ENCODE measurements at regions not wholly inside any gene's neighbourhood (a gene's known extent, or its start where the extent isn't known, plus 50 kb on each side); places are given as distances from the start of the nearest gene placed in this dataset.

- no peak for FAIRE-seq
Measured at GRCh38 chr1:87888446-87888845, 559.8 kb downstream of the LMO4 start.

GRCh38 chr1:87894062-87894461 is 565.4 kb downstream of the LMO4 start:
- no peak for FAIRE-seq

GRCh38 chr1:87897481-87897880 is 568.8 kb downstream of the LMO4 start:
- no peak for FAIRE-seq

DNA sequence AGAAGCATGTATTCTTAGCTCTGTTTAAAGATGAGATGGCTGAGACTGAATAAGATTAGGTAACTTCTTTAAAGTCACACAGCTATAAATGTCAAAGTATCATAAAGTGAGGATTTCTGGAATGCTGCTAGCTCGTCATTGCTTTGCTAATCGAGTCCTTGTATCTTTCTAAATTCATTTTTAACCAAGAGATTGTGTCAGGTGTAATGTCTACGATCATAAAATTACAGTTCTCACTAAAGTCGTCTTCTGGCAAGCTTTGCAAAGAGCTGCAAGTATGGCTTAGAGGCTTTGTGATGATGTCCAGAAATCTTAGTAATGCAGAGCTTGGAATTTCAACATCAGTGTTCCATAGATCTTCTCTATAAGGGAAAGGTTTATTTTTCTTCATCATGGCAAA is 569.8 kb downstream of the LMO4 start:
- FAIRE-seq = no peak

DNA sequence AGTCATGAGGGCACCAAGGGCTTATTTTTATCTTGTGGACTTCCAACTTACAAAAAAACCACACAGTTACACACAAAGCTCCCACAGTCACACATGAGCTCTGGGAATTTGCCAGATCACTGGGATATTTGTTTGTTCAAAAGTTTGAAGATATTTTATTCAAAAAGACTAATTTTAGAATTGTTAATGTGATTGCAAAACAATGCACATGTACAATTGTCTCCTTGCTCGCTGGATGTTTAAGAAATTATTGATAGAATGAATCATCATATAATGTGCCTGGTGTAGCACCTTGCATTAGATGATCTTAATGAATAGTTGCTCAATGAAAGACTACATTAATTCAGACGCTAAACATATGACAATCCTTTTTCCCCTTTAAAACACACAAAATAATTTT is 570.3 kb downstream of the LMO4 start:
- FAIRE-seq = no peak

GRCh38 chr1:87899746-87900145 is 571.1 kb downstream of the LMO4 start:
- FAIRE-seq = no peak

GRCh38 chr1:87902830-87903229 is 574.1 kb downstream of the LMO4 start:
- no peak for FAIRE-seq

DNA sequence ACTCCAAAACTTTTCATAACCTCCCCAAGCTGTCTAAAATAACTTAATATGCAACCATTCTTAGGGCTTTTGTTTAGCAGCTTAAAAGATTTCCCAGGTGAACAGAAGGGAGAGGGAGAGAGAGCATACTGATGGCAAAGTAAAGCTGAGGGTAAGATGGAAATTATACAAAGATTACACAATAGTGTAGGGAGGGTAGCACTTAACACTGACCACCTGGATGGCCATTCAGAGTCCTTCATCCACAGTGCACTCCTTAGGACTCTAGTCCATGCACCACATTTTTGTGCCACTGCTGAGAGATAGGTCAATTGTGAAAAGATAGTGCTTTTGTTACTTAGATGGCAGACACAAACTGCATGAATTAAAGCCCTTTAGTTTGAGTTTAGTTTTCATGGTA is 574.6 kb downstream of the LMO4 start:
- FAIRE-seq = no peak

GRCh38 chr1:87904651-87905050 is 576.0 kb downstream of the LMO4 start:
- no peak for FAIRE-seq

- no peak for FAIRE-seq
Measured at GRCh38 chr1:87905651-87906050, 577.0 kb downstream of the LMO4 start.

DNA sequence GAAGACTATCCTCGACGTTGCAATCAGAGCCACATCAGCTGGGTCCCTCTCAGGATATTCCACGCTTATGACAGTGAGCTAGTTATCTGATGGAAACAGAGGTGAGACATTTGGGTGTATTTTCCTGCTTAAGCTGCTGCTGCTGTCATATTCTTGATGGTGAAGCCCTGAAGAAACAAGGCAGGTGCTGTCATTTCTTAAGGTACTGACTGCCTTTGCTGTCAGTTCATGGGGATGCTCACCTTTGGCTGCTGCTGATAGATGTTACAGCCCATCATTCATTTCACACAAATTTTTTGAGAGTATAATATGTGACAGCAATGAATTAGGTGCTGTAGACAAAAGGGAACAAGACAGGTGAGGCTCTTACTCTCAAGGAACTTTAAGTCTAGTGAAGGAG is 577.4 kb downstream of the LMO4 start:
- FAIRE-seq = no peak

DNA sequence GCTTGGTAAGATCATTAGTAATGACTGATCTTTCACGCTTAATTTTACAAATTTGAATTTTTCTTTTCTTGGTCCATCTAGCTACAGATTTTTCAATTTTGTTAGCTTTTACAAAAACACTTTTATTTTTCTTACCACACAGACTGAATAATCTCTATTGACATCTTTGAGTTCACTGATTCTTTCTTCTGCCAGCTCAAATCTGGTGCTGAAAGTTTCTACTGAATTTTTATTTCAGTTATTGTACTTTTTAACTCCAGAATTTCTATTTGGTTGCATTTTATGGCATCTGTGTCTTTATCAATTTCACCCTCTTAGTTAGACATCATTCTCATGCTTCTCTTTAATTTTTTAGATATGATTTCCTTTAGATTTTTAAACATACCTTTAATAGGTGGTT is 584.7 kb downstream of the LMO4 start:
- FAIRE-seq = no peak

DNA sequence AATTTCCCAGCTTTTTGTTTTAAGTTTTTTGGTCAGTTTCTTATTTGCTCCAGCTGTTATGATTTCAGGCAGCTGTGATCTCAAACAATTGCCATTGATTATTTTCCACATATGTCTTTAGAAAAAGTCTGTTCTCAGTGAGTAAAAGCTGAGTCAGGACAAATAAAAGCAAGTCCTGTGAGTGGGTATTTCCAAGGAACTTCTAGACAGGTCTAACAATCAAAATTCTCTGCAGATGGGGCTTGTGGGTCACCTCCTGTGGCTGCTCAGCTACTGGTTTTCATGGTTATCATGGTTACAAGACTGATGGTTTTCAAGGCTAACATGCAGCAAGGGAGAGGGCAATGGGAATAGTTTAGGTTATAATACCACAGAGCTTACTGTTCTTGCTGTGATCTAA is 585.7 kb downstream of the LMO4 start:
- FAIRE-seq = no peak

DNA sequence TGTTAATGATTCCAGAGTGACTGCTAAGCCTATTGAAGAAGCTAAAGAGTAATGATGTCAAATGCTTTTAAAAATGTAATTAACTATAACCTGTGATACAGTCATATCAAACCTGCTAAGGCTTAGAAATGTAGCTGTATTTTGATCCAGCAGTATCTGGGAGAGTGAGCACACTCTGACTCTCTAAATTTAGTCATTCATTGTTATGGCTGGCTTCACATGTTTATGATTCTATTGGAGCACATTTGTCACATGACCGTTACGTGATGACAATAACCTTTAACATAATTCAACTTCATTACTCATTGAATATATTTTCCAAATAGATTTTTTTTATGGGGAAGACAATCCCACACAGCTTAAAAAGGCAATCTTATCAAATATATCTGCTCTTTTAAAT is 587.1 kb downstream of the LMO4 start:
- FAIRE-seq = no peak

- no peak for FAIRE-seq
Measured at GRCh38 chr1:87916965-87917364, 588.3 kb downstream of the LMO4 start.

DNA sequence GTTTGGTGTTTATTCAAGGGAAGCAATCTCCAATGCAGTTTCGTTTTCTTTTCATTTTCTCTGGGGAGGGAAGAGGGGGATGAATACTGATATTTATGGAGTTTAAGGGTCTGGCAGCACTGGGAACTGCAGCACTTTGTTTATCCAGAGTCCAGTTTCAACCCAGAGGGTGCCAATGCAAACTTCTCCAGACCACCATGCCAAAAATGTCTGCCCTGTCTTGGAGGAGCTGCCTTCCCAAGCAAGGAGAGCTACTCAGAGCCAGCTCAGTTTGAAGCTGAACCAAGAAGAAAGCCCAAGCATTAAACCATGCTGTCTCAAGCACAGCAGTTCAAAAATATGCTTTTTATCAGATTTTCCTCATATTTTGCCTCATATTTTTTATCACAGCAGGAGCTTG is 589.7 kb downstream of the LMO4 start:
- FAIRE-seq = no peak

DNA sequence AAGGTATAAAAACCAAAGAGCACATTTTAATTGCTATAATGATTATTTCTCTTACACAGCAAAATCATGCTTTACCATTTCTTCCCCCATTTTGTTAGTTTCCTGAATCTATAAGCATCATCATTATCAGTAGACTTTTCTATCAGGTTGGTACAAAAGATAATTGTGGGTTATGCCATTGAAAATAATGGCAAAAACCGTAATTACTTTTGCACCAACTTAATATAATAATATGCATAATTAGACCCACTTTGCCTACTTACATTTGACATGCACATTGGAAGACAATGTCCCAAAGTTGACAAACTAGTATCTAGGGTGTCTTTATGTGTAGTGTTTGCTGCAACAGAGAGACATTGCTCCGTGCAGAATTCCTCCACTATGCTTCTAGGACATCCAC is 594.2 kb downstream of the LMO4 start:
- FAIRE-seq = no peak

DNA sequence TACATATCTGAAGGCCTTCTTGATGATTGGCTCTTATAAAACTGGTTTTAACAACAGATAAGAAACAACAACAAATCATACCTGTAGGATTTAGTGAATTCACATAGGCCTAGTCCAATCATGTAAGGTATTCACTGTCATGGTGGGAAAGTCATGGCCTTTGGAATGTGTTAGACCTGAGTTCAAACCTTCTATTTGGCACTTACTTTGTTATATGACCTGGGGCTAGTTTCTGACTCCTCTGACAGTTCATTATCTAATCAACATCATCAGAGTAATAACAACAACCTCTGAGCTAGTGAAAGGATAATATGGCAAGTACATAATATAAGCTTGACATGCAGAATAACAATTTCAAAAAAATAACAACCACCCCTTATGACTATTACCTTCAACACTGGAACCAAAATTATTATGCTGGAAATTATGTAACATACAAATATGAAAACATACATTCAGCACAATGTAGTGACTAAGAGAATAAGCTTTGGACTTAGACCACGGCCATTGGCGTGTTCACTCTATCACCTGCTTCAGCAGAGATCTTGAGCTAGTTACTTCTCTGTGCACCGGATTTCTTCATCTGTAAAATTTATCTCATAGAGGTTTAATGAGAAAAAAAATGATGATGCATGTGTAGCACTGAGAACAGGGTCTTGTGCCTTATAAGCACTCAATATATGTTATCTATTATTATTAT is 597.6 kb downstream of the LMO4 start:
- FAIRE-seq = no peak

GRCh38 chr1:87926921-87927320 is 598.2 kb downstream of the LMO4 start:
- FAIRE-seq = no peak

DNA sequence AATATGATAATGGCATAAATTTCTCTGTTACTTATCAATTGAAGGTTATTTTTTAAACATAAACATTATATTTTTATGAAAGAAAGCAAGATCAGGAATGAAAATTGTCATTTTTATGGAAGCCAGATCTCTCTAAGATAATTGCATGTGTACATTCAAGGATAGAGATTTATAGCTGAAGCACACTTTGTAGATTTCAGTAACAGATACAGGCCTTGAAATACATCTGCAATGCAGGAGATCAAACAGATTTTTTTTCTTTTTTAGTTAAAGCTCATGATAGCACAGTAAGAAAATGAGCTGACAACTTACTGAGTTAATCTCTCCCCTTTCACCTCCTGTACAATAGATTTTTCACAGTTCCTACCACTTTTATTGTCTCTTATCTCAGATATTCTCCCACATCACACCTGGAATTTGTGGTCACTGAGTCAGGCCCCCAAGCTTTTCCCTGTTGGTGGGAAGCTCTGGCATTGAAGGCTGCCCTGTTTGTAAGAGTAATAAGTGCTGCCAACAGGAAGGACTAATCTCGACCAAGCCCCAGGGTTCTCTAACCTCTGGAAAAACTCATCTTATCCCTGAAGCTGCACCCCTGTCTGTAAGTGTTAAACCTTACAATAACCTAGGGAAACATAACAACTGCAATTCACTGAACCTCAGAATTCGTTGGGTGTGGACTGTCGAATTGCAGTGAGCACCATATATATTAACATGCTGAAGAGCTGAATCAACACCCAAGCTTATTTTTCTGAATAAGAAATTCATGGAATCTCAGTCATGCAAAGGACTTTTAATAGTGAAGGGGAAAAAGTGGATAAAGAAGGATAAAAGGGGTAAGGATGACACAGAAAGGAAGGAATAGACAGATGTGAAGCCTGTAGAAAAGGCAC is 599.0 kb downstream of the LMO4 start:
- FAIRE-seq = no peak

- FAIRE-seq = no peak
Measured at GRCh38 chr1:87928623-87929022, 599.9 kb downstream of the LMO4 start.

DNA sequence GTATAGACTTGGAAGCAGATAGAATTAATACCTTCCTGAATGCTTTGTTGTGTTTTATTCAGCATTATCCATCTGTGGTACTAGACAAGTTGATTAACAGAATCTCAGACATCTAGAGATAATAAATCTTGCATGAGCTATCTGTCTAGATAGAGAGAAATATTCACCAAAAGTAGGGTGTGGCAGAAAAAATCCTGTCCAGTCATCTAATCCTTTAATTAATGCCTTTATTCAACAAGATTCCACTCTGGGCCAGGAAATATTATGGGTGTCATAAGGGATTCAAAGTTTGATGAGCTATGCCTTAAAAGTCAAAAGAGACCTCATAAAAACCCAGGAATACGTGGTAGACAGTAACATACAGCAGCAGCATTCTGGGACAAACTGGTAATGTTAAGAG is 601.2 kb downstream of the LMO4 start:
- no peak for FAIRE-seq

GRCh38 chr1:87930796-87931195 is 602.1 kb downstream of the LMO4 start:
- no peak for FAIRE-seq

GRCh38 chr1:87933171-87933570 is 604.5 kb downstream of the LMO4 start:
- FAIRE-seq = no peak

GRCh38 chr1:87935130-87935529 is 606.5 kb downstream of the LMO4 start:
- no peak for FAIRE-seq
